ENCODE measurements at regions not wholly inside any gene's neighbourhood (a gene's known extent, or its start where the extent isn't known, plus 50 kb on each side); places are given as distances from the start of the nearest gene placed in this dataset.
"Not testable (repeated sequence)": the region's sequence is repeated elsewhere in the genome, so short reads cannot be mapped to it uniquely, and the experiment has no call there.

GRCh38 chr10:64808233-64808632 is 1287.0 kb downstream of the REEP3 start:
- not testable (repeated sequence) for H3K27me3 Mint-ChIP-seq; H3K36me3 Mint-ChIP-seq (ENCODE audit: low read depth)

DNA sequence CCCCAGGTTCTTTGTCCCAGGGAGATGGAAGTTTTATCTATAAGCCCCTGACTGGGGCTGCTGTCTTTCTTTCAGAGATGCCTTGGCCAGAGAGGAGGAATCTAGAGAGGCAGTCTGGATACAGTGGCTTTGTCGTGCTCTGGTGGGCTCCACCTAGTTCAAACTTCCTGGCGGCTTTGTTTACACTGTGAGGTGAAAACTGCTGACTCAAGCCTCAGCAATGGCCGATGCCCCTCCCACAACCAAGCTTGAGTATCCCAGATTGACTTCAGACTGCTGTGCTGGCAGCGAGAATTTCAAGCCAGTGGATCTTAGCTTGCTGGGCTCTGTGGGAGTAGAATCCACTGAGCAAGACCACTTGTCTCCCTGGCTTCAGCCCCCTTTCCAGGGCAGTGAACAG is 1288.8 kb downstream of the REEP3 start:
- H3K9me3 Mint-ChIP-seq; H3K4me3 Mint-ChIP-seq; DNase-seq; H3K27me3 Mint-ChIP-seq; H3K36me3 Mint-ChIP-seq (ENCODE audit: low read depth); H3K27ac Mint-ChIP-seq; H3K4me1 Mint-ChIP-seq; POLR2A ChIA-PET; CTCF ChIA-PET: not testable (repeated sequence)

More at GRCh38 chr10:64808233-64808632, 1287.0 kb downstream of the REEP3 start:
- H3K4me3 Mint-ChIP-seq, H3K27ac Mint-ChIP-seq, H3K4me1 Mint-ChIP-seq, DNase-seq, POLR2A ChIA-PET, CTCF ChIA-PET, H3K9me3 Mint-ChIP-seq: not testable (repeated sequence)

DNA sequence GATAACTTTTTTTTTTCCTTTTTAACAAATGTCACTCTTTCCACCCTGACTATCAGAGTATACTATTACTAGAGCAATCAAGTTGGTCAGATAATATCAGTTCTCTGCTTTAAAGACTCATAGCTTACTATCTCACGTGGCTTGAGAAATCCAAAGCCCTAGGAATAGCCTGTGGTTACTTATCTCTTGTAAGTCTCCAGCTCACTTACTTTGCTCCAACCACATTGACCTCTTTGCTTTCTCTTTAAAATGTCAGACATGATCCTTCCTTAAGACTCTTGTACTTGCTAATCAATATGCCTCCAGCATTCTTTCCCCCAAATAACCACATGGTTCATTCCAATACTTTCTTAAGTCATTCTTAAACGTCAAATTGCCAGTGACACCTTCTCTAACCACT is 1292.2 kb downstream of the REEP3 start:
- Mint-ChIP-seq H3K36me3 (ENCODE audit: low read depth) (no peaks in the 10 kb centered on the region), H3K27ac (no peak overlapping the region), H3K27me3 (no peaks in the 10 kb centered on the region), H3K9me3 (peaks cover 4% of the 10 kb centered on the region), H3K4me3 (no peak overlapping the region), H3K4me1 (no peaks in the 10 kb centered on the region)
- ChIA-PET CTCF (no interaction called here), POLR2A (no interaction called here)
- no peak for DNase-seq

DNA sequence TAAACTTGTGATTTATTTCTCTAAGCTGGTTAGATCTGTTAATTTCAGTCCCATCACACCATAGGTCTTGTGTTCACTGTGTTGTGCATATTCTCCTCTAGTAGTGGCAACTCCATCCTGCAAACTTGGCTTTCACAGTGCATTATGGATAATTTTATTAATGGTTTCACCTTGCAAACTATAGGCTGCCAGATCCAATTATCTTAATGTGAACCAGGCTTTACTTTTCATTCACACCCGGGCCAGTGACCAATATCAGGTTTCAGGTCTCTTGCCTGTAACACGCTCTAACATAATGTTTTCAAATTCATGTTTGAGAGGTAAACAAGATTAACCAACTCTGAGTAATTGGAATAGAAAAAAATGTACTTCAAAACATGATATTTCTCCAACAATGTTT is 1293.0 kb downstream of the REEP3 start:
- H3K36me3 Mint-ChIP-seq (ENCODE audit: low read depth), result no peaks in the 10 kb centered on the region
- no peak overlapping the region for H3K27ac Mint-ChIP-seq
- CTCF ChIA-PET, result no interaction called here
- H3K4me1 Mint-ChIP-seq, result no peaks in the 10 kb centered on the region
- DNase-seq, result no peak
- no peaks in the 10 kb centered on the region for H3K27me3 Mint-ChIP-seq
- peaks cover 6% of the 10 kb centered on the region for H3K9me3 Mint-ChIP-seq
- no peak overlapping the region for H3K4me3 Mint-ChIP-seq
- POLR2A ChIA-PET, result no interaction called here

GRCh38 chr10:64829888-64830412 is 1308.7 kb downstream of the REEP3 start:
- Mint-ChIP-seq H3K4me3 (no peak overlapping the region), H3K9me3 (no peaks in the 10 kb centered on the region), H3K4me1 (no peaks in the 10 kb centered on the region), H3K36me3 (ENCODE audit: low read depth) (no peaks in the 10 kb centered on the region), H3K27ac (no peak overlapping the region), H3K27me3 (no peaks in the 10 kb centered on the region)
- POLR2A ChIA-PET, result no interaction called here
- DNase-seq, result no peak
- CTCF ChIA-PET, result interaction anchor here (0.6 kb wide), 1 partner anchor 197 kb away, joined by 3 read pairs; no protein-coding TSS in a partner anchor

GRCh38 chr10:64830869-64831268 is 1309.7 kb downstream of the REEP3 start:
- no peaks in the 10 kb centered on the region for H3K4me1 Mint-ChIP-seq
- H3K36me3 Mint-ChIP-seq (ENCODE audit: low read depth), result no peaks in the 10 kb centered on the region
- no peak for DNase-seq
- POLR2A ChIA-PET, result no interaction called here
- no peaks in the 10 kb centered on the region for H3K9me3 Mint-ChIP-seq
- no peak overlapping the region for H3K4me3 Mint-ChIP-seq
- no peaks in the 10 kb centered on the region for H3K27me3 Mint-ChIP-seq
- H3K27ac Mint-ChIP-seq, result no peak overlapping the region
- CTCF ChIA-PET, result no interaction called here

DNA sequence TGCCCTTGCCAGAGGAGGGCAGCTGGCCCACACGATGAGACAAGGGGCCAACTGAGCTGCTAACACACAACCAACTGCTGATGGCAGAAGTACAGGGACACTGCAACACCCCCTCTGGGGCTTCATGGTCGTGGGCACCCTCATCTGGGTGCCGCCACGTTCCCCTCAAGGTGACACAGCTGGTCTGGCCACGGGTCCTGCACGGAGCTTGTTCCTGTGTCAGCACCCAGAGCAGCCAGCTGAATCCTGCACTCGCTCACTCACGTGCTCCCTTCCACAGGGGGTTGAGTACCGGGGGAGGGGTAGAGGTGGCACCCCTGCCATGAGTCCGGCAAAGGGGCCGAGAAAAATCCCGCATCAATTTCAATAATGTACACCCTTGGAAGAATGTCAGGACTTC is 1319.1 kb downstream of the REEP3 start:
- Mint-ChIP-seq H3K27me3 (no peaks in the 10 kb centered on the region), H3K4me3 (no peak overlapping the region), H3K4me1 (no peaks in the 10 kb centered on the region), H3K27ac (no peak overlapping the region), H3K9me3 (peaks cover 11% of the 10 kb centered on the region), H3K36me3 (ENCODE audit: low read depth) (no peaks in the 10 kb centered on the region)
- DNase-seq, result no peak
- POLR2A ChIA-PET, result no interaction called here
- CTCF ChIA-PET, result no interaction called here

DNA sequence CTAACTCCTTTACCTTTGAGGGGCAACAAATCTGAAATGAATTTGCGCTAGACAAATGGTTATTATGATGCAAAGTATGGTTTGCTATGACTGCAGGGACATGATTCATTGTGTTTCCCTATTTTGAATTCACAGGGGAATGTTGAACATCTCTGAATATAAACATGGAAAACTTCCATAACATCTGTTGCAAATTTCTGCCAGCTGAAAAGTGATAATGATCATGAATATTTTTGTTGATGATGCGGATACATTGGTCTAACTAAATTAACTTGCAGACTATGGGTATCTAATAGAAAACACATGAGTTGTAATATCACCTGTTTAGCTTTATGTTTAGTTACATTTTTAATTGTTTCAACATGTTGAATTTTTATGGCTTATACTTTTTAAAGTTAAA is 1325.5 kb downstream of the REEP3 start:
- ChIA-PET CTCF (no interaction called here), POLR2A (no interaction called here)
- Mint-ChIP-seq H3K36me3 (ENCODE audit: low read depth) (no peaks in the 10 kb centered on the region), H3K27me3 (no peaks in the 10 kb centered on the region), H3K27ac (no peak overlapping the region), H3K4me1 (no peaks in the 10 kb centered on the region), H3K4me3 (no peak overlapping the region), H3K9me3 (no peaks in the 10 kb centered on the region)
- DNase-seq, result no peak

- Mint-ChIP-seq H3K27ac (no peak overlapping the region), H3K36me3 (ENCODE audit: low read depth) (no peaks in the 10 kb centered on the region), H3K4me1 (no peaks in the 10 kb centered on the region), H3K9me3 (peaks cover 2% of the 10 kb centered on the region), H3K27me3 (no peaks in the 10 kb centered on the region), H3K4me3 (no peak overlapping the region)
- CTCF ChIA-PET, result no interaction called here
- POLR2A ChIA-PET, result no interaction called here
- DNase-seq, result no peak
Measured at GRCh38 chr10:64855941-64856340, 1334.7 kb downstream of the REEP3 start.

- Mint-ChIP-seq H3K4me3 (no peak overlapping the region), H3K9me3 (peaks cover 6% of the 10 kb centered on the region), H3K27ac (no peak overlapping the region), H3K27me3 (no peaks in the 10 kb centered on the region), H3K4me1 (no peaks in the 10 kb centered on the region), H3K36me3 (ENCODE audit: low read depth) (no peaks in the 10 kb centered on the region)
- DNase-seq, result no peak
- ChIA-PET CTCF (no interaction called here), POLR2A (no interaction called here)
Measured at GRCh38 chr10:64859911-64860310, 1338.7 kb downstream of the REEP3 start.

- no peaks in the 10 kb centered on the region for H3K4me1 Mint-ChIP-seq
- DNase-seq, result no peak
- POLR2A ChIA-PET, result no interaction called here
- peaks cover 6% of the 10 kb centered on the region for H3K9me3 Mint-ChIP-seq
- H3K27ac Mint-ChIP-seq, result no peak overlapping the region
- CTCF ChIA-PET, result no interaction called here
- no peaks in the 10 kb centered on the region for H3K36me3 Mint-ChIP-seq (ENCODE audit: low read depth)
- H3K27me3 Mint-ChIP-seq, result no peaks in the 10 kb centered on the region
- no peak overlapping the region for H3K4me3 Mint-ChIP-seq
Measured at GRCh38 chr10:64863836-64864235, 1342.6 kb downstream of the REEP3 start.

DNA sequence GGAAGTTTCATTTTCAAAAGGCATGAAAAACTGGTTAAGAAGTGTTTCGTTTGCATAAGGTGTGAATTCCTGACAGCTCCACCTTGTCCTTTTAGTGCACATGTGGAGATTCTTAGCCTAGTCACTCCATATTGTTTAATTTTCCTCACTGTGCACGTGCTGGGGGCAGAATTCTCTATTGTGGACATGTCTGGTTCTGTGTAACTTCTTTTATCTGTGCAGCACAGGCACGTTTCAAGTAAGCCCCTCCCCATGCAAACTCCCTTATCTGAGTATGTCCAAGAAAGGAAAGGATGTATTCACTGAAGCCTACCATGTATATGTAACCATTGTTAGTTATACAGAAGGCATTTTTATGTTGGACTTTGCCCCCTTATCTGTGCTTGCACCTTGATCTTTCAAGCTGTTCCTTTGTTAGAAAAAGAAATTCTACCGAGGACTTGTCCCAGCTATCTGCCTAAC is 1346.3 kb downstream of the REEP3 start:
- Mint-ChIP-seq H3K27me3 (no peaks in the 10 kb centered on the region), H3K4me1 (no peaks in the 10 kb centered on the region), H3K27ac (no peak overlapping the region), H3K9me3 (peaks cover 2% of the 10 kb centered on the region), H3K36me3 (ENCODE audit: low read depth) (no peaks in the 10 kb centered on the region), H3K4me3 (no peak overlapping the region)
- DNase-seq, result no peak
- CTCF ChIA-PET, result no interaction called here
- POLR2A ChIA-PET, result no interaction called here

GRCh38 chr10:64873088-64873487 is 1351.9 kb downstream of the REEP3 start:
- Mint-ChIP-seq H3K27ac (no peak overlapping the region), H3K4me3 (no peak overlapping the region), H3K4me1 (no peaks in the 10 kb centered on the region), H3K36me3 (ENCODE audit: low read depth) (no peaks in the 10 kb centered on the region), H3K9me3 (peaks cover 2% of the 10 kb centered on the region), H3K27me3 (no peaks in the 10 kb centered on the region)
- ChIA-PET CTCF (no interaction called here), POLR2A (no interaction called here)
- no peak for DNase-seq

- Mint-ChIP-seq H3K36me3 (ENCODE audit: low read depth) (no peaks in the 10 kb centered on the region), H3K9me3 (peaks cover 2% of the 10 kb centered on the region), H3K27me3 (no peaks in the 10 kb centered on the region), H3K4me3 (no peak overlapping the region), H3K4me1 (no peaks in the 10 kb centered on the region), H3K27ac (no peak overlapping the region)
- no peak for DNase-seq
- CTCF ChIA-PET, result no interaction called here
- POLR2A ChIA-PET, result no interaction called here
Measured at GRCh38 chr10:64873959-64874358, 1352.8 kb downstream of the REEP3 start.

GRCh38 chr10:64880546-64880945 is 1359.3 kb downstream of the REEP3 start:
- Mint-ChIP-seq H3K4me3 (no peak overlapping the region), H3K9me3 (no peaks in the 10 kb centered on the region), H3K27ac (no peak overlapping the region), H3K27me3 (no peaks in the 10 kb centered on the region), H3K36me3 (ENCODE audit: low read depth) (no peaks in the 10 kb centered on the region), H3K4me1 (no peaks in the 10 kb centered on the region)
- CTCF ChIA-PET, result no interaction called here
- no peak for DNase-seq
- POLR2A ChIA-PET, result no interaction called here

Data from activated CD4-positive, alpha-beta memory T cell treated with anti-CD3 and anti-CD28 coated beads, Interleukin-2, amount 10 ng/mL, durations not matched to agents 7 days and 5 days (primary cell).